Thyroid gland (tissue), 4 donors: ENCODE measurements at regions not wholly inside any gene's neighbourhood (a gene's known extent, or its start where the extent isn't known, plus 50 kb on each side); places are given as distances from the start of the nearest gene placed in this dataset.

Experiments
- POLR2A ChIP-seq, 2 donors: fragments of 450-650 bp; IDR thresholded peaks; one replicate each; pipeline ENCODE4 v1.6.1; 2017; ENCODE audit warnings: antibody characterized with exemption in 2 of 2, mild to moderate bottlenecking in 2 of 2, moderate library complexity in 1 of 2
- TF ChIP-seq, protein P1 (sequence below), 6 experiments: fragments of 200-600 bp in 3 of 6; fragments of 450-650 bp in 3 of 6; sonication (generic) in 3 of 6; IDR thresholded peaks; one replicate each; pipeline ENCODE4 v1.5.1; 2016 to 2019; ENCODE audit warnings: antibody characterized with exemption in 6 of 6, mild to moderate bottlenecking in 2 of 6, inconsistent platforms in 1 of 6, moderate library complexity in 1 of 6

DNA sequence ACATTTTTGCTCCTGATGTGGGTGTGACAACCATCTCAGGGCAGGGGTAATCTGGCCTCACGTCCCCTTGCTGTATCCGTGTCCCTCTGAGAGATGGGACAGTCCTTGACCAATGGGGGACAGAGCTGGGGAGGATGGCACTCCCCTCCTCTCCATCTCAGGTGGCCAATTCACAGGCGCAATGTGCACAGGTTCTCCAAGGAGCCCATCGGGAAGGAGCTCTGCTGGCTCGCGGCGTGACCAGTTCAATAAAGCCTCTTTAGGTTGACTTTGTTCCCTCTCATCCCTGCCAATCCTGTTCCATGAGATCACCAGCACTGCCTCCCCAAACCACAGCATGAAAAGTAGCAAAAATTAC lies 196.3 kb upstream of the SLC24A3 start:
- TF ChIP-seq, protein P1, sequence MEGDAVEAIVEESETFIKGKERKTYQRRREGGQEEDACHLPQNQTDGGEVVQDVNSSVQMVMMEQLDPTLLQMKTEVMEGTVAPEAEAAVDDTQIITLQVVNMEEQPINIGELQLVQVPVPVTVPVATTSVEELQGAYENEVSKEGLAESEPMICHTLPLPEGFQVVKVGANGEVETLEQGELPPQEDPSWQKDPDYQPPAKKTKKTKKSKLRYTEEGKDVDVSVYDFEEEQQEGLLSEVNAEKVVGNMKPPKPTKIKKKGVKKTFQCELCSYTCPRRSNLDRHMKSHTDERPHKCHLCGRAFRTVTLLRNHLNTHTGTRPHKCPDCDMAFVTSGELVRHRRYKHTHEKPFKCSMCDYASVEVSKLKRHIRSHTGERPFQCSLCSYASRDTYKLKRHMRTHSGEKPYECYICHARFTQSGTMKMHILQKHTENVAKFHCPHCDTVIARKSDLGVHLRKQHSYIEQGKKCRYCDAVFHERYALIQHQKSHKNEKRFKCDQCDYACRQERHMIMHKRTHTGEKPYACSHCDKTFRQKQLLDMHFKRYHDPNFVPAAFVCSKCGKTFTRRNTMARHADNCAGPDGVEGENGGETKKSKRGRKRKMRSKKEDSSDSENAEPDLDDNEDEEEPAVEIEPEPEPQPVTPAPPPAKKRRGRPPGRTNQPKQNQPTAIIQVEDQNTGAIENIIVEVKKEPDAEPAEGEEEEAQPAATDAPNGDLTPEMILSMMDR (IDR thresholded peaks at IDR 0.05) = no peak
- TF ChIP-seq POLR2A (IDR thresholded peaks at IDR 0.05) = no peak
